Coronary artery (tissue), 2 donors: ENCODE measurements at regions not wholly inside any gene's neighbourhood (a gene's known extent, or its start where the extent isn't known, plus 50 kb on each side); places are given as distances from the start of the nearest gene placed in this dataset.

Experiments
- DNase-seq: peaks from one replicate; pipeline ENCODE4 v3.0.0-alpha.2; 2017; ENCODE audit warnings: low spot score
- H3K27ac ChIP-seq, 2 donors: fragments of 200-600 bp; sonication (generic); one replicate each; pipeline ENCODE4 v1.5.1; 2016 to 2019
- H3K4me3 ChIP-seq: fragments of 200-600 bp; sonication (generic); 2 replicates; pipeline ENCODE4 v1.5.1; 2016; ENCODE audit warnings: mild to moderate bottlenecking, moderate library complexity
- CTCF ChIP-seq: fragments of 200-600 bp; sonication (generic); IDR thresholded peaks from one replicate; pipeline ENCODE4 v1.5.1; 2019; ENCODE audit warnings: antibody characterized with exemption

- no peak for DNase-seq
- Histone ChIP-seq H3K27ac (no peak overlapping the region), H3K4me3 (no peak overlapping the region)
- no peak for TF ChIP-seq CTCF
Observed at GRCh38 chr13:88887045-88887662, 1216.0 kb downstream of the SLITRK5 start.

- no peak for DNase-seq
- TF ChIP-seq CTCF = no peak
- Histone ChIP-seq H3K4me3 (no peak overlapping the region), H3K27ac (no peak overlapping the region)
Observed at GRCh38 chr13:88895261-88895941, 1224.2 kb downstream of the SLITRK5 start.

- no peak for DNase-seq
- no peak for TF ChIP-seq CTCF
- Histone ChIP-seq H3K4me3 (no peak overlapping the region), H3K27ac (no peak overlapping the region)
Observed at GRCh38 chr13:88896466-88896865, 1225.3 kb downstream of the SLITRK5 start.

GRCh38 chr13:88908961-88909441 is 1237.8 kb downstream of the SLITRK5 start:
- no peak for DNase-seq
- H3K27ac ChIP-seq = no peak overlapping the region
- TF ChIP-seq CTCF = no peak
- H3K4me3 ChIP-seq = no peak overlapping the region

GRCh38 chr13:88919970-88920628 is 1248.9 kb downstream of the SLITRK5 start:
- Histone ChIP-seq H3K4me3 (no peak overlapping the region), H3K27ac (no peak overlapping the region)
- no peak for DNase-seq
- no peak for TF ChIP-seq CTCF

GRCh38 chr13:88925954-88926353 is 1254.8 kb downstream of the SLITRK5 start:
- no peak for TF ChIP-seq CTCF
- Histone ChIP-seq H3K4me3 (no peak overlapping the region), H3K27ac (no peak overlapping the region)
- no peak for DNase-seq
